ENCODE measurements at regions not wholly inside any gene's neighbourhood (a gene's known extent, or its start where the extent isn't known, plus 50 kb on each side); places are given as distances from the start of the nearest gene placed in this dataset.
"Not testable (repeated sequence)": the region's sequence is repeated elsewhere in the genome, so short reads cannot be mapped to it uniquely, and the experiment has no call there.

DNA sequence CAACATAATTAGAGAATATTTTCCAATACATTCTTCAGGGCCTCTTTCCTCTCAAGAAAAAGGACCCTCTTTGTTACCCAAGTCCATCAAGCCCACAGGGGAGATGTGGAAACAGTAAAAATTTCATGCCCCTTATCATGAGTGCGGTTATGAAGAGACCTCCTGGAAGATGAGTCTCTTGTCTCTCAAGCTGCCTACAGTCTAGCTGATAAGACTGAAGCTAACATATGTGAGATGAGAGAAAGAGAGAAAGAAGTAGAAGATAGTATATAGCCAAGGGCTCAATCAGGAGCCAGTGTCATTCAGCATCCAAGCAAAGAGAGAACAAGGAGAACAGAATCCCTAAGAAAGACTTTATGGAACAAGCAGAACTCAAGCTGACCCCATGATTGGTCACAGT is 75.9 kb upstream of the CABCOCO1 start:
- TF ChIP-seq, protein P1, sequence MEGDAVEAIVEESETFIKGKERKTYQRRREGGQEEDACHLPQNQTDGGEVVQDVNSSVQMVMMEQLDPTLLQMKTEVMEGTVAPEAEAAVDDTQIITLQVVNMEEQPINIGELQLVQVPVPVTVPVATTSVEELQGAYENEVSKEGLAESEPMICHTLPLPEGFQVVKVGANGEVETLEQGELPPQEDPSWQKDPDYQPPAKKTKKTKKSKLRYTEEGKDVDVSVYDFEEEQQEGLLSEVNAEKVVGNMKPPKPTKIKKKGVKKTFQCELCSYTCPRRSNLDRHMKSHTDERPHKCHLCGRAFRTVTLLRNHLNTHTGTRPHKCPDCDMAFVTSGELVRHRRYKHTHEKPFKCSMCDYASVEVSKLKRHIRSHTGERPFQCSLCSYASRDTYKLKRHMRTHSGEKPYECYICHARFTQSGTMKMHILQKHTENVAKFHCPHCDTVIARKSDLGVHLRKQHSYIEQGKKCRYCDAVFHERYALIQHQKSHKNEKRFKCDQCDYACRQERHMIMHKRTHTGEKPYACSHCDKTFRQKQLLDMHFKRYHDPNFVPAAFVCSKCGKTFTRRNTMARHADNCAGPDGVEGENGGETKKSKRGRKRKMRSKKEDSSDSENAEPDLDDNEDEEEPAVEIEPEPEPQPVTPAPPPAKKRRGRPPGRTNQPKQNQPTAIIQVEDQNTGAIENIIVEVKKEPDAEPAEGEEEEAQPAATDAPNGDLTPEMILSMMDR (conservative IDR thresholded peaks at IDR 0.05; ENCODE audit: low read length), result no peak
- no peak for TF ChIP-seq EZH2phosphoT487 (IDR thresholded peaks at IDR 0.05; ENCODE audit: borderline replicate concordance, low read depth, low read length)
- no peak for DNase-seq (ENCODE audit: low spot score)
- Histone ChIP-seq H4K20me1 (ENCODE audit: insufficient read depth, low read length) (no peaks in the 10 kb centered on the region), H3K4me2 (ENCODE audit: low read length) (no peak overlapping the region), H3K36me3 (ENCODE audit: insufficient read depth, low read length) (no peaks in the 10 kb centered on the region), H3K9me3 (ENCODE audit: low read length) (no peaks in the 10 kb centered on the region), H3K9me2 (ENCODE audit: insufficient read depth, low read length) (no peaks in the 10 kb centered on the region), H3K79me2 (ENCODE audit: insufficient read depth, low read depth, low read length) (no peaks in the 10 kb centered on the region), H3K4me3 (ENCODE audit: low read depth, low read length, poor library complexity, severe bottlenecking) (no peak overlapping the region), H3K27ac (ENCODE audit: low read depth, low read length, poor library complexity, severe bottlenecking) (no peak overlapping the region), H2AFZ (ENCODE audit: low read length) (no peak overlapping the region), H3K4me1 (ENCODE audit: insufficient read depth, low read length, poor library complexity, severe bottlenecking) (no peaks in the 10 kb centered on the region)
- no TSS peak for BruUV-seq (replicated peaks)
- CTCF ChIA-PET (ENCODE audit: unreplicated experiment), result no interaction called here
- POLR2A ChIA-PET, result interaction anchor here (0.7 kb wide), 1 partner anchor 20 kb away, joined by 3 read pairs; no protein-coding TSS in a partner anchor
- intact Hi-C loops (cut with micrococcal nuclease; ENCODE audit: unreplicated experiment), result no loop called here

DNA sequence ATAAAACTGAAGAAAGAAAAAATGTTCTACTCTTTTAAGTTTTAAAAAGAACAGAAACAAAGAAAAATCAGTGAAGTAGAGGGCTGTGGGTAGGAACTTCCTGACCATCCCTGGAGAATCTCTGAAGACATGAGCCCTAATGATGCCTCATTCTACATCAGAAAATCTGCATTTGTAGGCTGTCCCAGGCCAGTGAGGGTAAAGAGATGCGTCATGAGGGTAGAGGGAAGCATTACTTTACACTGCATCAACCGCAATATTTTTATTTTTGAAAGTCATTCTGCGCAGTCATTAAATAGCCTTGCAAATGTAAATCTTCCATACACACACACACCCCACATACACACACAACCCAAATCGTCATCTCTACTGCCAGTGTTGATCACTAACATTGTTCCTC is 82.1 kb upstream of the CABCOCO1 start:
- no peak for TF ChIP-seq EZH2phosphoT487 (IDR thresholded peaks at IDR 0.05; ENCODE audit: borderline replicate concordance, low read depth, low read length)
- TF ChIP-seq, protein P1 (conservative IDR thresholded peaks at IDR 0.05; ENCODE audit: low read length), result no peak
- Histone ChIP-seq H3K36me3 (ENCODE audit: insufficient read depth, low read length) (no peaks in the 10 kb centered on the region), H3K4me2 (ENCODE audit: low read length) (no peak overlapping the region), H2AFZ (ENCODE audit: low read length) (no peak overlapping the region), H3K27ac (ENCODE audit: low read depth, low read length, poor library complexity, severe bottlenecking) (no peak overlapping the region), H3K9me2 (ENCODE audit: insufficient read depth, low read length) (no peaks in the 10 kb centered on the region), H3K9me3 (ENCODE audit: low read length) (no peaks in the 10 kb centered on the region), H3K4me3 (ENCODE audit: low read depth, low read length, poor library complexity, severe bottlenecking) (no peak overlapping the region), H3K4me1 (ENCODE audit: insufficient read depth, low read length, poor library complexity, severe bottlenecking) (no peaks in the 10 kb centered on the region), H4K20me1 (ENCODE audit: insufficient read depth, low read length) (no peaks in the 10 kb centered on the region), H3K79me2 (ENCODE audit: insufficient read depth, low read depth, low read length) (no peaks in the 10 kb centered on the region)
- intact Hi-C loops (cut with micrococcal nuclease; ENCODE audit: unreplicated experiment), result no loop called here
- CTCF ChIA-PET (ENCODE audit: unreplicated experiment), result no interaction called here
- DNase-seq (ENCODE audit: low spot score), result no peak
- BruUV-seq (replicated peaks), result no TSS peak
- POLR2A ChIA-PET, result interaction anchor here (0.5 to 0.9 kb wide), 3 partner anchors 11 to 71 kb away, joined by 3 read pairs; no protein-coding TSS in a partner anchor

DNA sequence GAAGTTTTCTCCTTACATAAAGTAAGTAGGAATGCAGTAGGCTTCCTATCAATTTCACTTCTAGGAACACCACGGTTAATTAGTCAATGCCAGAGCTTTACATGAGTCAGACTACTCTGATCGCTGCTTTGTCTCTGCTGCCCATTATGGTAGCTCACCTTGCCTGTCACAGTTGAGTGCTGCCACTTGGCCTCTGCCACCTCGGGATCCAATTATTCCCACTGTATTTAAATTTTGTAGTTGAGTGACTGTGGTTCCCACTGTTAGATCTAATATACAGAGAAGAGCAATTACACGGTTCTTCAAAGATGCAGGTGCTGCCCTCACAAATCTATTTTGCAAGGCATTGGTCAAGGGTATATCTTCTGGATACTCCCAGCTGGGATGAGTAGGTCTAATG is 92.5 kb upstream of the CABCOCO1 start:
- BruUV-seq (replicated peaks); DNase-seq (ENCODE audit: low spot score); H3K36me3 ChIP-seq (ENCODE audit: insufficient read depth, low read length); H3K79me2 ChIP-seq (ENCODE audit: insufficient read depth, low read depth, low read length); H3K4me1 ChIP-seq (ENCODE audit: insufficient read depth, low read length, poor library complexity, severe bottlenecking); H3K9me2 ChIP-seq (ENCODE audit: insufficient read depth, low read length); H4K20me1 ChIP-seq (ENCODE audit: insufficient read depth, low read length); H3K4me3 ChIP-seq (ENCODE audit: low read depth, low read length, poor library complexity, severe bottlenecking); H2AFZ ChIP-seq (ENCODE audit: low read length); H3K4me2 ChIP-seq (ENCODE audit: low read length); CTCF ChIA-PET (ENCODE audit: unreplicated experiment); H3K27ac ChIP-seq (ENCODE audit: low read depth, low read length, poor library complexity, severe bottlenecking); intact Hi-C loops (cut with micrococcal nuclease; ENCODE audit: unreplicated experiment); H3K9me3 ChIP-seq (ENCODE audit: low read length): not testable (repeated sequence)
- POLR2A ChIA-PET, result interaction anchor here (1.1 kb wide), 1 partner anchor 10 kb away, joined by 3 read pairs; no protein-coding TSS in a partner anchor
